Mesothelial cell of epicardium (in vitro differentiated cells): ENCODE measurements at regions not wholly inside any gene's neighbourhood (a gene's known extent, or its start where the extent isn't known, plus 50 kb on each side); places are given as distances from the start of the nearest gene placed in this dataset.

Experiments
- DNase-seq, 2 experiments: peaks; one replicate each; pipeline ENCODE4 v3.0.0; 2021; ENCODE audit warnings: low spot score in 2 of 2; ENCODE audit not compliant: unreplicated experiment in 2 of 2
- H3K27ac Mint-ChIP-seq: 2 replicates; pipeline ENCODE4 v1.8.0; 2021; ENCODE audit warnings: mixed read lengths
- H3K27me3 Mint-ChIP-seq: 2 replicates; pipeline ENCODE4 v1.8.0; 2021; ENCODE audit warnings: low read depth, mixed read lengths
- H3K36me3 Mint-ChIP-seq: 2 replicates; pipeline ENCODE4 v1.8.0; 2021; ENCODE audit warnings: mixed read lengths
- H3K4me1 Mint-ChIP-seq: 2 replicates; pipeline ENCODE4 v1.8.0; 2021; ENCODE audit warnings: mixed read lengths
- H3K4me3 Mint-ChIP-seq: 2 replicates; pipeline ENCODE4 v1.8.0; 2021; ENCODE audit warnings: mild to moderate bottlenecking, moderate library complexity, mixed read lengths
- H3K9me3 Mint-ChIP-seq: 2 replicates; pipeline ENCODE4 v1.8.0; 2021; ENCODE audit warnings: mixed read lengths
- CTCF ChIP-seq: fragments of 200-600 bp; sonication (generic); IDR thresholded peaks from one replicate; pipeline ENCODE4 v1.5.0; 2021; ENCODE audit warnings: antibody characterized with exemption; ENCODE audit not compliant: unreplicated experiment

DNA sequence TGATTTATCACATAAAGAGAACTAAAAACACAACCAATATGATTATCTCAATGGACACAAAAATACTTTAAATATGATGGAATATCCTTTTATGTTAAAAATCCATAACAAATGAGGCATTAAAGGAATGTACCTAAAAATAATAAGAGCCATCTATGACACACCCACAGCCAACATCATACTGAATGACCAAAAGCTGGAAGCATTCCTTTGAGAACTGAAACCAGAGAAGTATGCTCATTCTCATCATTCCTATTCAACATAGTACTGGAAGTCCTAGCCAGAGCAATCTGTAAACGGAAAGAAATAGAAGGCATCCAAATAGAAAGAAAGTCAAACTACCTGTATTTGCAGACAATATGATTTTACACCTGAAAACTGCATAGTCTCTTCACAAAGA is 671.0 kb downstream of the SLITRK1 start:
- TF ChIP-seq CTCF: no peak
- H3K36me3 Mint-ChIP-seq: peaks cover 10% of the 10 kb centered on the region
- no peak overlapping the region for H3K27ac Mint-ChIP-seq
- no peak overlapping the region for H3K4me3 Mint-ChIP-seq
- H3K27me3 Mint-ChIP-seq: no peaks in the 10 kb centered on the region
- no peak for DNase-seq
- H3K9me3 Mint-ChIP-seq: peaks cover 43% of the 10 kb centered on the region
- peaks cover 5% of the 10 kb centered on the region for H3K4me1 Mint-ChIP-seq

DNA sequence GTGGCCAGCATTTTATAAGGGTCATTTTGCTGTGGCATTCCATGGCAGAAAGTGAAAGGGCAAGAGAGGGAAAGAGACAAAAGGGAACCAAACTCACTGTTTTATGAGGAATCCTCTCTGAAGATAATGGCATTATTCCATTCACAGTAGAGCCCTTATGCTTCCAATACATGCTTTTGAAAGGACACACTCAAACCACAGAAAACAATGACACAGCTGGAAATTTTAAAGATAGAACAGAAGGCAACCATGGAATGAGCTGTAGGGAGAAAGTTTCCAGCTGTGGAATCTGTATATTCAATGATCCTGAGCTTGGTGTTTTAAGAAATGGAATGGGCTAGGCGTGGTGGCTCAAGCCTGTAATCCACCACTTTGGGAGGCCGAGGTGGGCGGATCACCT is 677.4 kb downstream of the SLITRK1 start:
- DNase-seq: no peak
- peaks cover 13% of the 10 kb centered on the region for H3K9me3 Mint-ChIP-seq
- H3K4me3 Mint-ChIP-seq: no peak overlapping the region
- peaks cover 3% of the 10 kb centered on the region for H3K27me3 Mint-ChIP-seq
- no peaks in the 10 kb centered on the region for H3K4me1 Mint-ChIP-seq
- no peak overlapping the region for H3K27ac Mint-ChIP-seq
- peaks cover 2% of the 10 kb centered on the region for H3K36me3 Mint-ChIP-seq
- no peak for TF ChIP-seq CTCF

GRCh38 chr13:83201506-83201905 is 680.8 kb downstream of the SLITRK1 start:
- DNase-seq: no peak
- TF ChIP-seq CTCF: no peak
- Mint-ChIP-seq H3K4me3 (no peak overlapping the region), H3K27me3 (peaks cover 3% of the 10 kb centered on the region), H3K9me3 (peaks cover 7% of the 10 kb centered on the region), H3K36me3 (no peaks in the 10 kb centered on the region), H3K4me1 (no peaks in the 10 kb centered on the region), H3K27ac (no peak overlapping the region)

GRCh38 chr13:83197316-83197715 is 685.0 kb downstream of the SLITRK1 start:
- no peaks in the 10 kb centered on the region for H3K36me3 Mint-ChIP-seq
- H3K27ac Mint-ChIP-seq: no peak overlapping the region
- H3K4me3 Mint-ChIP-seq: no peak overlapping the region
- peaks cover 4% of the 10 kb centered on the region for H3K9me3 Mint-ChIP-seq
- no peak for DNase-seq
- H3K27me3 Mint-ChIP-seq: peaks cover 3% of the 10 kb centered on the region
- TF ChIP-seq CTCF: no peak
- H3K4me1 Mint-ChIP-seq: no peaks in the 10 kb centered on the region

- Mint-ChIP-seq H3K27ac (no peak overlapping the region), H3K4me3 (no peak overlapping the region), H3K27me3 (no peaks in the 10 kb centered on the region), H3K4me1 (no peaks in the 10 kb centered on the region), H3K36me3 (peaks cover 5% of the 10 kb centered on the region), H3K9me3 (peaks cover 25% of the 10 kb centered on the region)
- TF ChIP-seq CTCF: no peak
- no peak for DNase-seq
Observed at GRCh38 chr13:83190020-83190419, 692.3 kb downstream of the SLITRK1 start.

GRCh38 chr13:83184819-83185218 is 697.5 kb downstream of the SLITRK1 start:
- Mint-ChIP-seq H3K9me3 (peaks cover 21% of the 10 kb centered on the region), H3K36me3 (peaks cover 5% of the 10 kb centered on the region), H3K4me1 (peaks cover 6% of the 10 kb centered on the region), H3K27me3 (no peaks in the 10 kb centered on the region), H3K27ac (no peak overlapping the region), H3K4me3 (no peak overlapping the region)
- TF ChIP-seq CTCF: no peak
- DNase-seq: no peak
